Adrenal gland (tissue), 5 donors: ENCODE measurements at regions not wholly inside any gene's neighbourhood (a gene's known extent, or its start where the extent isn't known, plus 50 kb on each side); places are given as distances from the start of the nearest gene placed in this dataset.

Experiments
- POLR2A ChIP-seq, 2 donors: fragments of 450-650 bp; IDR thresholded peaks; one replicate each; pipeline ENCODE4 v1.6.1; 2017; ENCODE audit warnings: antibody characterized with exemption in 2 of 2, mild to moderate bottlenecking in 2 of 2, moderate library complexity in 1 of 2
- TF ChIP-seq, protein P1 (sequence below), 6 experiments: fragments of 450-650 bp in 4 of 6; fragments of 200-600 bp in 2 of 6; sonication (generic) in 1 of 6; IDR thresholded peaks; 1 replicate in 5 of 6; 2 replicates in 1 of 6; pipeline versions ENCODE4 v1.5.1 to v1.8.0; 2016 to 2021; ENCODE audit warnings: antibody characterized with exemption in 6 of 6, mild to moderate bottlenecking in 2 of 6, moderate library complexity in 1 of 6
- donor health status: DM: no; HTN: no; CAD: no.

DNA sequence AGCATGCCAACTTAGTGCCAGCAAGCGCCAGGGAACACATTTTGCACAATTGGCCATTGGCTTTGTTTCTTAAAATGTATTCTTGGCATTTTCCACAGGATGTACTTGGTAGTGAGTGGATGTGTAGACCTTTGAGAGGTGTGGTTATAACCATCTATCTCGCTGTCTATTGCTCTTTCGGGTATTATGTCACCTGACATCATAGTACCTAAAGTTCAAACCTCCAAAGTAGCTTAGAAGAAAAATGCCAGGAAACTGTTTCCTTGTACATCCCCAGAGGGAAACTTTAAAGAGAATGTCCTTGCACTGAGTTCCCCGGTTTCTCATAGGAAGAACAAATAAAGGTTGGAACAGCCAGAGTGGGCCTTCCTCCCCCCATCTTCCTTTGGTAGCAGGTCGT is 87.6 kb downstream of the FGF9 start:
- TF ChIP-seq, protein P1, sequence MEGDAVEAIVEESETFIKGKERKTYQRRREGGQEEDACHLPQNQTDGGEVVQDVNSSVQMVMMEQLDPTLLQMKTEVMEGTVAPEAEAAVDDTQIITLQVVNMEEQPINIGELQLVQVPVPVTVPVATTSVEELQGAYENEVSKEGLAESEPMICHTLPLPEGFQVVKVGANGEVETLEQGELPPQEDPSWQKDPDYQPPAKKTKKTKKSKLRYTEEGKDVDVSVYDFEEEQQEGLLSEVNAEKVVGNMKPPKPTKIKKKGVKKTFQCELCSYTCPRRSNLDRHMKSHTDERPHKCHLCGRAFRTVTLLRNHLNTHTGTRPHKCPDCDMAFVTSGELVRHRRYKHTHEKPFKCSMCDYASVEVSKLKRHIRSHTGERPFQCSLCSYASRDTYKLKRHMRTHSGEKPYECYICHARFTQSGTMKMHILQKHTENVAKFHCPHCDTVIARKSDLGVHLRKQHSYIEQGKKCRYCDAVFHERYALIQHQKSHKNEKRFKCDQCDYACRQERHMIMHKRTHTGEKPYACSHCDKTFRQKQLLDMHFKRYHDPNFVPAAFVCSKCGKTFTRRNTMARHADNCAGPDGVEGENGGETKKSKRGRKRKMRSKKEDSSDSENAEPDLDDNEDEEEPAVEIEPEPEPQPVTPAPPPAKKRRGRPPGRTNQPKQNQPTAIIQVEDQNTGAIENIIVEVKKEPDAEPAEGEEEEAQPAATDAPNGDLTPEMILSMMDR (IDR thresholded peaks at IDR 0.05): no peak
- no peak for TF ChIP-seq POLR2A (IDR thresholded peaks at IDR 0.05)
